ENCODE measurements at regions not wholly inside any gene's neighbourhood (a gene's known extent, or its start where the extent isn't known, plus 50 kb on each side); places are given as distances from the start of the nearest gene placed in this dataset.

GRCh38 chr15:89023311-89023961, 64.8 kb upstream of the ABHD2 start:
- ATAC-seq: no peak
- Histone ChIP-seq H3K36me3 (ENCODE audit: control insufficient read depth, insufficient read depth, low read length) (no peaks in the 10 kb centered on the region), H3K4me3 (ENCODE audit: low read length) (no peak overlapping the region), H3K27me3 (ENCODE audit: control insufficient read depth, insufficient read depth, low read length) (no peaks in the 10 kb centered on the region), H3K27ac (ENCODE audit: low read length) (no peak overlapping the region), H3K4me1 (ENCODE audit: control insufficient read depth, insufficient read depth, low read length) (no peaks in the 10 kb centered on the region), H3K9me3 (ENCODE audit: control insufficient read depth, insufficient read depth, low read length) (no peaks in the 10 kb centered on the region)
- H3K36me3 Mint-ChIP-seq: no peaks in the 10 kb centered on the region
- no peak for DNase-seq
- H3K4me1 Mint-ChIP-seq: no peaks in the 10 kb centered on the region
- no peak overlapping the region for H3K4me3 Mint-ChIP-seq
- WGBS (ENCODE audit: insufficient coverage): 97% methylated on average over 5 of the region's 8 CpGs
- intact Hi-C loops (cut with micrococcal nuclease): no loop called here
- no peaks in the 10 kb centered on the region for H3K9me3 Mint-ChIP-seq
- no peak overlapping the region for H3K27ac Mint-ChIP-seq
- H3K27me3 Mint-ChIP-seq (ENCODE audit: low read depth in 2 of 2): peaks cover 10 to 25% of the 10 kb centered on the region in 2 donors
- no peak for TF ChIP-seq CTCF (IDR thresholded peaks at IDR 0.05)

GRCh38 chr15:89024418-89024817, 63.8 kb upstream of the ABHD2 start:
- no peaks in the 10 kb centered on the region for H3K4me1 ChIP-seq (ENCODE audit: control insufficient read depth, insufficient read depth, low read length)
- no peak overlapping the region for H3K4me3 Mint-ChIP-seq

GRCh38 chr15:89026167-89026566, 62.1 kb upstream of the ABHD2 start:
- H3K4me1 Mint-ChIP-seq: peaks cover 0 to 8% of the 10 kb centered on the region in 2 donors
- H3K36me3 ChIP-seq (ENCODE audit: control insufficient read depth, insufficient read depth, low read length): no peaks in the 10 kb centered on the region
- no peaks in the 10 kb centered on the region for H3K9me3 ChIP-seq (ENCODE audit: control insufficient read depth, insufficient read depth, low read length)

More at GRCh38 chr15:89024418-89024817, 63.8 kb upstream of the ABHD2 start:
- Histone ChIP-seq H3K27ac (ENCODE audit: low read length) (no peak overlapping the region), H3K4me3 (ENCODE audit: low read length) (no peak overlapping the region), H3K9me3 (ENCODE audit: control insufficient read depth, insufficient read depth, low read length) (no peaks in the 10 kb centered on the region), H3K27me3 (ENCODE audit: control insufficient read depth, insufficient read depth, low read length) (no peaks in the 10 kb centered on the region), H3K36me3 (ENCODE audit: control insufficient read depth, insufficient read depth, low read length) (no peaks in the 10 kb centered on the region)
- no peak for DNase-seq
- Mint-ChIP-seq H3K9me3 (no peaks in the 10 kb centered on the region), H3K36me3 (no peaks in the 10 kb centered on the region), H3K27ac (no peak overlapping the region), H3K27me3 (ENCODE audit: low read depth in 2 of 2) (peaks cover 10 to 22% of the 10 kb centered on the region in 2 donors), H3K4me1 (no peaks in the 10 kb centered on the region)
- intact Hi-C loops (cut with micrococcal nuclease): no loop called here
- no CpG with 5 or more reads among the region's 2 CpGs for WGBS (ENCODE audit: insufficient coverage)
- no peak for ATAC-seq
- no peak for TF ChIP-seq CTCF (IDR thresholded peaks at IDR 0.05)

More at GRCh38 chr15:89026167-89026566, 62.1 kb upstream of the ABHD2 start:
- H3K4me1 ChIP-seq (ENCODE audit: control insufficient read depth, insufficient read depth, low read length): no peaks in the 10 kb centered on the region
- H3K36me3 Mint-ChIP-seq: no peaks in the 10 kb centered on the region
- no peak overlapping the region for H3K4me3 ChIP-seq (ENCODE audit: low read length)
- H3K27me3 ChIP-seq (ENCODE audit: control insufficient read depth, insufficient read depth, low read length): no peaks in the 10 kb centered on the region
- no peak overlapping the region for H3K27ac ChIP-seq (ENCODE audit: low read length)
- H3K27me3 Mint-ChIP-seq (ENCODE audit: low read depth in 2 of 2): peaks cover 3 to 9% of the 10 kb centered on the region in 2 donors
- DNase-seq: no peak
- no peak overlapping the region for H3K27ac Mint-ChIP-seq
- intact Hi-C loops (cut with micrococcal nuclease): no loop called here
- no peak for ATAC-seq
- no peaks in the 10 kb centered on the region for H3K9me3 Mint-ChIP-seq
- H3K4me3 Mint-ChIP-seq: no peak overlapping the region
- TF ChIP-seq CTCF (IDR thresholded peaks at IDR 0.05): no peak

Measured in natural killer cell (primary cell).